Loucy (cell line): ENCODE measurements at regions not wholly inside any gene's neighbourhood (a gene's known extent, or its start where the extent isn't known, plus 50 kb on each side); places are given as distances from the start of the nearest gene placed in this dataset.

Source experiments
- EZH2phosphoT487 ChIP-seq: fragments of 200-600 bp; IDR thresholded peaks from 2 replicates; pipeline ENCODE4 v1.6.1; 2018; ENCODE audit warnings: antibody characterized with exemption, mild to moderate bottlenecking, moderate library complexity, borderline replicate concordance
- TF ChIP-seq, protein P1 (sequence below): fragments of 200-600 bp; sonication (generic); conservative IDR thresholded peaks from 2 replicates; pipeline ENCODE4 v1.5.1; 2014; ENCODE audit warnings: mild to moderate bottlenecking, antibody characterized with exemption, low read length

DNA sequence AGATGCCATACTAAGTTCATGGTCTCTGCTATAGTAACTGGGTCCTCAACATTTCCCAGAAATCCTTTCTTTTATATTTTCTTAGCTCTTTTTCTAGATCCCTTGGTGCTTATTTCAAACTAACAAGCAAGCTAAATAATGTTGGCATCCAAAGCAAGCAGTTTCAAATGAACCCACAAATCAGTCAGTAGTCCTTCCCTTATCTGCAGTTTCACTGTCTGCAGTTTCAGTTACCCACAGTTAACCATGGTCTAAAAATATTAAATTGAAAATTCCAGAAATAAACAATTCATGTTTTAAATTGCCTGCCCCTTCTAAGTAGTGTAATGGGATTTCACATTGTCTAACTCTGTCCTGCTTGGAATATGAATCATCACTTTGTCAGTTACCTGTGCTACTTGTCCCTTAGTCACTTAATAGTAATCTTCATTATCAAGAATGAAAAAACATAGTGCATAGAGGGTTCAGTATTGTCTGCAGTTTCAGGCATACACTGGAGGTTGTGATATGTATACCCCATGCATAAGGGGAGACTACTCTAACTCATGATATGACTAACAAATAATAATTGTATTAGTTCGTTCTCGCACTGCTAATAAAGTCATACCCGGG, 633.7 kb downstream of the MECOM start:
- TF ChIP-seq, protein P1, sequence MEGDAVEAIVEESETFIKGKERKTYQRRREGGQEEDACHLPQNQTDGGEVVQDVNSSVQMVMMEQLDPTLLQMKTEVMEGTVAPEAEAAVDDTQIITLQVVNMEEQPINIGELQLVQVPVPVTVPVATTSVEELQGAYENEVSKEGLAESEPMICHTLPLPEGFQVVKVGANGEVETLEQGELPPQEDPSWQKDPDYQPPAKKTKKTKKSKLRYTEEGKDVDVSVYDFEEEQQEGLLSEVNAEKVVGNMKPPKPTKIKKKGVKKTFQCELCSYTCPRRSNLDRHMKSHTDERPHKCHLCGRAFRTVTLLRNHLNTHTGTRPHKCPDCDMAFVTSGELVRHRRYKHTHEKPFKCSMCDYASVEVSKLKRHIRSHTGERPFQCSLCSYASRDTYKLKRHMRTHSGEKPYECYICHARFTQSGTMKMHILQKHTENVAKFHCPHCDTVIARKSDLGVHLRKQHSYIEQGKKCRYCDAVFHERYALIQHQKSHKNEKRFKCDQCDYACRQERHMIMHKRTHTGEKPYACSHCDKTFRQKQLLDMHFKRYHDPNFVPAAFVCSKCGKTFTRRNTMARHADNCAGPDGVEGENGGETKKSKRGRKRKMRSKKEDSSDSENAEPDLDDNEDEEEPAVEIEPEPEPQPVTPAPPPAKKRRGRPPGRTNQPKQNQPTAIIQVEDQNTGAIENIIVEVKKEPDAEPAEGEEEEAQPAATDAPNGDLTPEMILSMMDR = no peak
- no peak for TF ChIP-seq EZH2phosphoT487
